ENCODE measurements at regions not wholly inside any gene's neighbourhood (a gene's known extent, or its start where the extent isn't known, plus 50 kb on each side); places are given as distances from the start of the nearest gene placed in this dataset.

DNA sequence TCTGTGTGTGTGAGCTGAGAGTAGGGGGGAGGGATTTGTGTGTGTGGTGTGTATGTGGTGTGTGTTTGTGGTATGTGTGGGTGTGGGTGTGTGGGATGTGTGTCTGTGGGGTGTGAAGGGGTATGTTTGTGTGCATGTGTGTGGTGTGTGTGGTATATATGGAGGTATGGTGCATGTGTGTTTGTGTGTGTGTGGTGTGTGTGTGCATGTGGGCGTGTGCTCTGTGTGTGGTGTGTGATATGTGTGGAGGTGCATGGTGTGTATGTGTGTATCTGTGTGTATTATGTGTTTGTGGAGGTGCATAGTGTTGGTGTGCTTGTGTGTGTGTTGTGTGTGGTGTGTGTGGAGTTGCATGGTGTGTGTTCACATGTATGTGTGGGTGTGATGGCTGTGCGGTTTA is 106.0 kb downstream of the CMPK2 start:
- no peak for DNase-seq

DNA sequence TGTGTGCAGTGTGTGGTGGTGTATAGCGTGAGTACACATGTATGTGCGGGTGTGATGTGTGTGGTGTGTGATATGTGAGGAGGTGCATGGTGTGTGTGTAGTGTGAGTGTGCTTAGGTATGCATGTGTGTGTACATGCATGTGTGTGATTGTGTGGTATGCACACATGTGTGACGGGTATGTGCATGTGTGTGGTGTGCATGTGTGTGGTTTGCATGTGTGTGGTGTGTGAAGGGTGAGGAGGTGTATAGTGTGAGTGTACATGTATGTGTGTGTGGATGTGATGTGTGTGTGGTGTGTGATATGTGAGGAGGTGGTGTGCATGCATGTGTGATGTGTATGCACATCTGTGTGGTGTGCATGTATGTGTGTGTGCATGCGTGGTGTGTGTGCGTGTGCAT is 105.6 kb downstream of the CMPK2 start:
- no peak for DNase-seq

DNA sequence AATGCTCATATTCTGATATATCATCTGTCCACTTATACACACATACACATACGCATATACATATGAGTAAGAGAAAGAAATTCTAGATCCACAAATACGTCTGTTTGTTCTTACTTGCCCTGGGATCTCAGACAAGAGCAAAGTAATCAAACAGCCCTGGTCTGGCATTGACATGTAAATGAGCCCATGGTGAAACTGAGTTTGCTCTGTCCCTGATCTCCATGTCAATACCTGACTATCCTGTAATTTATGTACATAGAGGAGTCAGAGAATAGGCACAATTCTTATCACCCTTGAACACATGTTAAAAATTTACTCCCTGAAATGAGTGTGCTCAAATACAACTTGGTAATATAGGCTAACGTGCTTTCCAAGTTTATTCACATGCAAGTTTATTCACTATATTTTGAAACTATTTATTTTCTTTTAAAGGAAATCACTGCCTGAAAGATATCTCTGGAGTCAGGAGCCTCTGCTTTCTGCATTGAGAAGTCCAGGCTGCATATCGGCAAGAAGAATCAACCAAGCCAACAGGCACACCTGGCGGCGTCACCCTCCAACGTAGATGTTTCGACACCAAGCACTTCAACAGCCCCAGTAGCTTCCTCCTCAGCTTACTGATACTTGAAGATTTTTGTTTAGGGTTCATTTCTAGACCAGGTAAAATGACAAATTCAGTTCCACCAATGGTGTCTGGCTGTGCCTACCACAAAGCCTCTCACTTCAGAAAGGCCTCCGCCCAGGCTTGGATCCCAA is 100.6 kb downstream of the CMPK2 start:
- DNase-seq, result no peak

DNA sequence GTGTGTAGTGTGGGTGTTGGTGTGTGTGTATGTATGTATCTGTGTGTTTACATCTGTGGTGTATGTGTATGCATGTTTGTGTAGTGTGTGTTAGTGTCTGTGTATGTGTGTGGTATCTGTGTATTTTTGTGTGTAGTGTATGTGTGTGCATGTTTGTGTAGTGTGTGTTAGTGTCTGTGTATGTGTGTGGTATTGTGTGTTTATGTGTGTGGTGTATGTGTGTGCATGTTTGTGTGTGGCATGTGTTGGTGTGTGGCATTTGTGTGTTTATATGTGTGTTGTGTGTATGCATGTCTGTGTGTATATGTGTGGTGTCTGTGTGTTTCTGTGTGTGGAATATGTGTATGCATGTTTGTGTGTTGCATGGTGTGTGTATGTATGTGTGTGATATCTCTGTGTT is 96.4 kb downstream of the CMPK2 start:
- no peak for DNase-seq

DNA sequence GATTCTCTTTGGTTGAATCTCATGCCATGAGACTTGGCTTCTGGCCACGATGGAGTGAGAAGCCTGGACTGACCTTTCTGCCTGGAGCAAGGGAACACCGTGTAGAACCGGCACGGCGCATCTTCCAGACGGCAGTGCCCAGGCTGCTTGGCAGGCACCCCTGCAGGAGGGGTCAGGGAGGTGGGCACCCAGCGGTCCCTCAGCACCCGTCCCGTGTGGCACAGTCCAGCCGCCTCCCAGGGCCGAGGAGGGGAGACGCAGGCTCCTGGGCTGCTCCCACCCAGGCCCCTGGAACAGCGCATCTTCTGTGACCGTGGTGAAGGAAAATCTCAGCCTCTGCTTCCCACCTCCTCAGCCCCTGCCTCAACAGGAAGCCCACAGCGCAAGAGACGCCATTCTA is 95.7 kb downstream of the CMPK2 start:
- DNase-seq, result no peak

DNA sequence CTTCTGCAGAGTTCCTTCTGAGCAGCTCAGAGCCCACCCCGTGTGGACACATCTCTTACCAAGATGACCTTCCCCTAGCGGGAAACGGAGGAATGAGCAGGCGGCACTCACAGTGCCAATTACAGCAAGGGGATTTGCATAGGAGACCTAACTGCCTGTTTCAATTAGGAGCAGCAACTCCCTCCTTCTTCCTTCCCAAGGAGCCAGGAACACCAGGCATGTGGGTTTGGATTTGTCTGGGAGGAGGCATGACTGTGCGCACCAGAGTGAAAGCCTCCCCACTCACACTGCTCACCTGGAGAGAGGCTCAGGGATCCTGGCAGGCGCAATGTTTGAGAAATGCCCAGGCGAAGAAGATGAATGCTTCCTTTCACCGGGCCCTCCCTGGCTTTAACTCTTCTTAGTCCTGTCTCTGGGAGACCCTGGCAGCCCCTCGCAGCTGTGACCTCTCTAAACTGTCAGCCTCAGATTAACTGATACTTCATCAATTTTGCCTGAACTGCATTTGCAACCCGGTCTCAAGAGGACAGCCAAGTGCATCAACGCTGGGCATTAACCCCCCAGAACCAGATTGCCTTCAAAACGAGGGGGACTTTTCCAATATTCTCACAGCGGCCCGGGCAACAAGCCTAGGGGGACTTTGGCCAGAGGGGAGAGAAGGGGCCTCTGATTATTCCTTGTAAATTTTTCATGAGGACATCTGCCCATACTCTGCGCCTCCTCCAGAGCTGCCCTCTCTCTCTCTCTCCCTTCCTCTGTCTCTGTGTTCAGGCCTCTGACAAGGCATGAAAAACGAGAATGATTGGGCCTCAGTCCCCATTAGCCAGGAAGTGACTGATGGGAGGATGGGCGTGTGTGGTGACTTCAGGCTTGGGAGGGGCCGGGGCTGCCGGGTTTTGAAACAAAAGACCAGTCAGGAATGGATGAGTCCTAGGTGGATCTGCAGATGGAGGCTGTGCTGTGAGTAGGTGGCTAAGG is 93.8 kb downstream of the CMPK2 start:
- peak in 1 of 2 experiments; percentile 14 for DNase-seq

DNA sequence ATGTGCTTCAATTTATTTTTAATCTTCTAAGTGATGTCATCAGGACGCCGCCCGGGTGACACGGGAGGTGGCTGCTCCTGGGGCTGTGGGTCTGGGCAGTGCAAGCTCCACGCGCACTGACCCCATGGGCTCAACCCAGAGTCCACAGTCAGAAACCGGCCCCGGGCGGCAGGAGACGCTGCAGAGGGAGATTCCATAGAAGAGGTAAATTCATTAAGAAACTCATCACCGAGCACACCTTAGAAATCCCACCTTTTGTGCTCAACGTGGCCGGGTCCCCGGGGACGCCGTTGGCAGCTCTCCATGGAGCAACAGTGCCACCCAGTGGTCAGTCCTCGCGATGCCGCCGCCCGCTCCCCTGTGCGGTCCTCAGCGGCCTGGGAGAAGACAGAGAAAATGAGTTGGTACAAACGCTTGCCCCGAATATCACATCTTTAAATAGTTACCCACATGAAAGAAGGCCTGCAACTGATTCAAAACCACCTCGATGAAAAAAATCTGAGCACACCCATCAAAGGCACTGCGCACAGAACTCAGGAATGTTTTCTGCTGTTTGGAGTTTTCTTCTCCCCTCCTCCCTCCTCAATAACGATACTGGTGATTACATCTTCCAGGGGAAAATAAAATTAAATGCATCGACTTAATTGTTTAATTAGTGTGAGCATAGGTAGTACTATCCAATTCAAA is 92.6 kb downstream of the CMPK2 start:
- DNase-seq, result peak; percentile 68 to 75

DNA sequence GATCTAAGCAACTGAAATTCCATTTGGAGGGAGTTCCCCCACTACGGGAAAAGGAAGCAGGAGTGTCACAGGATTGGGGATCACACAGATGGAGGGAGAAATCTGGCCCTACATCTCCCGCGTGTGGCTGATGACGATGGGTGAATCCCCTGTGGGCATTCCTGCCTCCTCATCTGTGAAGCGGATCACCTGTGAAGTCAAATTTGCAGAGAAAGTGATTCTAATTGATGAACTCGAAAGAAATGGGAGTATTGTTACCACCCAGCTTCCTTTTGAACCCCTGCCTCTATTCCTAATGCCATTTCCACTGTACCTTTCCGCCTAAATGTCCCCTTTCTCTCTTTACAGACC is 92.0 kb downstream of the CMPK2 start:
- DNase-seq, result no peak

DNA sequence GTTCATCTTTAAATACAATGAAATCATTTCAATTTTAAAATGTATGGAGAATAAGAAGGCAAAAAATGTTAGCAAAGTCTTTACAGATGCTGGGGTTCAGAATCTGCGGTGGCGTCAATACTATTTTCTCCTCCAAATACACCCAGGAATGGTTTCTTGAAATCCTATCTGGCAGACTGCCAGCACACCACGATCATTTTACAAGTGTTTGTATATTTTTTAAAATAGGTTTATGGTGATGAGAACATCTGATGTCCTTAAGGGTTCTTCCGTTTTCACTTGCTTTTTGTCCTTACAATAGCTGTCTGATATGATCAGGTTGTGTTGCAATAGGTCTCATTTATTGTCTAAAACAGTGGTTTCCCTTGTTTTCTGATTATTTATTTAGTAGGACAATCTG is 89.6 kb downstream of the CMPK2 start:
- DNase-seq, result no peak

DNA sequence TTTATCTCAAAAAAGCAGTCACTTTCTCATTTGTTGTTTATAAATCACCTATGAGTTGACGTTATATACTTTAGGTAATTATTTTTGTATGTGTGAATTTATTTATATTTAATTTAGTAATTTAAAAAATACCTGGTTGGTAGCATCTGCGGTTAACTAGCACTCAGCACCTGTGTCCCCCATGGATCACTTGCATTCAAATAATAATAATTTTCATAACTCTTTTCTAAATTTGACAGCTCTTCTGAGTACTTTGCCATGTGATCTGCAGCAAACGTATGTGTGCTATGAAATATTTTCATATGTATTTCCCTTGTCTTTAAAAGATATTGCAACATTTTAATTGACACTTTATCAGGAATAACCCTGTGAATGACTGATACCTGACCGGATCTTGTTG is 88.1 kb downstream of the CMPK2 start:
- no peak for DNase-seq

DNA sequence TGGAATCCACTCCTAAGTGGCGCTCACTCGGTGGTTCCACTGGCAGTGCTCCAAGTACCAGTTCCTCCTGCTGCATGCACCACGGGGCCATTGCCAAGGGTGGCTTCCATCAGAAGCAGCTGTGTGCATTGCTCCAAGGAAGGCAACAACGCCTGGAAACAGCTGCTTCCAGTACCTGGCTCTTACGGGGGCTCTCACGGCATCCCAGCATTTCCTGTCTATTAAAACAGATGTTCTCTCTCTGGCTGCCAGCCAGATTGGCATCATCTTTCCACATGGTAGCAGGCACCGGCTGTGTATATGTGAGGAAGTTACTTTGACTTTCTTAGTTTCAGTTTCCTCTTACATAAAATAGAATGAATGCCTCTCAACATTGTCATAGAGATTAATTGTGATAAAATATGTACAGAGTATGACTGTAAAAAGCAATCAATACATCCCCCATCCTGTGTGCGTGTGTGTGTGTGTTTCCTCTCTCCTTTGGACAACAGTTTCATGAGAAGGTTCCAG is 84.9 kb downstream of the CMPK2 start:
- DNase-seq, result peak; percentile 23 to 66

DNA sequence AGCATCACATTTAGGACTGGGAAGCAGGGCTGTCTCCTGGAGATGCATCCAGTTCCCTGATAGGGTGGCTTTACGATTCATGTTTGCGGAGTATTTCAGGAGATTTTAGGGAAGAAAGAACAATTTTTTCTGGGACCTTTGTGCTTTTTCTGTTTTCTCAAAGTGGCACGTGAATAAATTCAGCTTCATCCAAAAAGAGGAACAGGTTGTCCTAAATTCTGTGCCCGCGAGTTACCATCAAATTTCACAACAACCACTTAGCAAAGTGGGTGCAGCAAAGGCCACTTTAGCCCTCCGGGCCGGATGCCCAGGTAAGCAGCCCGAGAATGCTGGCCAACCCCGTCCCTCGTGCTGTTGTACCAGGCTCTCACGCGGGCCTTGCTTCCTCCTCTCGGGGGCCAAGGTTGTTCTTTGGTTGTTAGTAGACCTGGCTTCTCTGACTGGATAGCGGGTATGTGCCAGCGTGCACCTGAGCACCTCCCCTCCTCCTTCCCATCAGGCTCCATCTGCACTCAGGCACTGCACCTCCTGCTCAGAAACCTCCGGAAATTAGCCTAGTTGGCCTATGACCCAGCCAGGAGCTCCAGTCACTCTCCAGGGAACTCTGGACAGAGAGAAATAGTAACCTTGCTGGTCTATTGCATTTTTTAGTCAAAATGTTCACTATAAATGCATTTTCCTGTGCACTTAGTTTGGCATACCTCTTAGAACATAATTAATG is 83.0 kb downstream of the CMPK2 start:
- DNase-seq, result no peak

DNA sequence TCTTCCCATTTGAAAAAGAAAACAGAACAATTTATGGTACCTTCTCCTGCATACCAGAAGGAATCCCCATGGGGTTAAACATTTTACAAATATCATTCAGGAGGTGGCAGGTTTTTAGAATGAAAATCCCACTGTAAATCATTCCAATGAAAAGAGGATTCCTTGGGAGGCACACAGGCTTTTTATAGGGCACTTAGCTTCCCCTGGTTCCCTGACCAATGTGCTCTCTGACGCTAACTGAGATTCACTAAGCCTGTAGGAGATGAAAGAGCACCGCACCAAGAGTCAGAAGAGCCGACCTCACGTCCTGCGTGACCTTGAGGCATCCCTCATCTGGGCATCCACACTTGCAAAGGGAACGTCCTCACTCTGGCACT is 82.5 kb downstream of the CMPK2 start:
- DNase-seq, result no peak

DNA sequence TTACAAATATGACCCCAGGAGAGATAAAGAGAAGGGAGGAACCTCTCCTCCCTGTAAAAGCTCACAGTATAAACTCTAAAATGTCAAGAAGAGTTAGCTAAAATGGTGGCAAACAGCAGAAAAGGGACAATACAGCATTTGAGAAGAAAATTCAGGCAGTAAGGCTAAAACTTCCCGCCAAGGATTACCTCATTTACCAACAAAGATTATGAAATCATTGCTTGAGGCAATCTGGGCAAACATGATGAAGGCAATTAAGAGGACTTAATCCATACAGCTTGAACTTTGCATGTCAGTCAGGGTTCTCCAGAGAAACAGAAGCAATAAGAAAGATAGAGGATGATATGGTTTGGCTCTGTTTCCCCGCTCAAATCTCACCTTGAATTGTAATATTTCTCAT is 81.4 kb downstream of the CMPK2 start:
- DNase-seq, result no peak

DNA sequence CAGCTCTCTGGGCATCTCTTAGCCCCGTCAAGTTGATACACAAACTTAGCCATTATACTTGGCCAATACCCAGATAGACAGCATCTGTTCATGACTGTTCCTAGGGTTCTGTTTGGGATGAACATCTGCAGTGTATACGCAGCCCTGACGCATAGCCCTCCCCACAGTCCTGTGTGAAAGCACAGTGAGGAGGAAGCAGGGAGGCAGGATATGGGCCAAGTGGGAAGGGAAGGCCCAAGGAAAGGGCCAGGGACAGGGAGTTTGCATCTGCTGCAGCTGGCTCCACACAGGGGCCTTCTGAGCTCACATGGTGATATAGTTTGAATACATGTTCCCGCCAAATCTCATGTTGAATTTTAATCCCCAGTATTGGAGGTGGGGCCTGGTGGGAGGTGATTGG is 80.2 kb downstream of the CMPK2 start:
- DNase-seq, result no peak

DNA sequence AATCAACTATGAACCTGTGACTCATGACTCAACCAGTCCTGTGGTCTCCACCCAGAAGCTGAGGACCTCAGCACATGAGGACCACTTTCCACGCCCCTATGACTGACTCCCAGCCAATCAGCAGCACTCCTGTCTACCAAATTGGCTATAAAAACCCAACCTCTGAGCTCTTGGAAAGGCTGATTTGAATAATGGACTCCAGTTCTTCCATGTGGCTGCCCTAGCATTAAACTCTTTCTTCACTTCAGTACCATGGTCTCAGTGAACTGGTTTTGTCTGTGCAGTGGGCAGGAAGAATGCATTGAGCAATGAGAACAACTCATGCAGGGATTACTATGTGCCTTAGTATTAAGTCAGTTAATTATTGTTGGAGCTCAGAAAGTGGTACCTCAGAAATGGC is 78.3 kb downstream of the CMPK2 start:
- no peak for DNase-seq

DNA sequence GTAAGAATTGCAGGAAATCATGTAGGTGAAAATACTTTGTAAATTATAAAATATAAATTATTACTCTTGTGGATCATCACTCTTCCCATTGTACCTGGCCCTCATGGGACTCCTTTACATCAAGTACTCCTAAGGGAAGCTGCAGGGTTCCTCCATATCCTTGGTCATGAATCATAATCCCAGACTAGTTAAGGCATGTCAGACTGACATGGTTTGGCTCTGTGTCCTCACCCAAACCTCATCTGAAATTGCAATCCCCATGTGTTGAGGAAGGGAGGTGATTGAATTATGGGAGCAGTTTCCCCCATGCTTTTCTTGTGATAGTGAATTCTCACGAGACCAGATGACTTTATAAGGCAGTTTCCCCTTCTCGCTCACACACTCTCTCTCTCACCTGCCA is 77.1 kb downstream of the CMPK2 start:
- DNase-seq, result no peak

DNA sequence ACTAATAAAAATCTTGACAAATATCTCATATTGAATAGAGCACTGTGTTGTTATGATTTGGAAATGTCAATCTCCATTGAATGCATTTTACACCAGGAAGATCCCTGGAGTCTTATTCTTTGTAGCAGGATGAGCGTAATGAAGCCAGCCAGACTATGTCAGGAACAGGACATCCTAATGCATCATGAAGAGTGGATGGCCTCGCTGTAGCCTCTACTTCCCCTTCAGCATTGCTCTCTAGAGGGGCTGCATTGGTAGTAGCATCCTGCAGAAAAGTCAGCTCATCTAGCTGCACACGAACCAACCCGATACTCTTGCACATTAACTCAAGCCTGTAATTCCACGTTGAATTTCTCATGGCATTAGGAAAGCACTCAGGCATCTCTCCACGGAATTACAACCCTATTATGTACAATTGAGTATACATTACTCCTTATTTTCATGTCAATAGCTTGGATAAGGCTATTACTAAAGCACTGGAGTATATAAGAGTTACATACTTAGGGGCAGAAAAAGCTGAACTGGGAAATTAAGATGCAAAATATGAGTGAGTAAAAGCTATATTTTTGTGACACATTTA is 76.1 kb downstream of the CMPK2 start:
- DNase-seq, result no peak

DNA sequence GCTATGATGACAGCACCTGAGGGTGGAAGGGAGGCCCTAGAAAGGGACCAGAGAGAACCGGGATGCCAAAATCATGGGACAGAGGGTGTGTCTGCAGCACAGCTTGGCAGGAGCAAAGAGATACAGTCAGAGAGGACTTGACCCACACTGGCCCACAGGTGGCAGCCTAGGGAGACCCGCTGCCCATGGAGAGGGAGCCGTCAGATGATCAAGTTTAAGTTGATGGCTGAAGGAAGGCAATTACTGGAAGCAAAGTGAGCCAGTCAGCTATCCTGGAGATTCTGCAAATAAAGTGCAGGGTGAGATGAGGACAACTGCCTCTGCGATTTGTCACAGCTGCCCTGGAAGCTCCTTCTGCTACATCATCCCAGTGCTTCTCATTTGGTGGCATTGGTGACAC is 74.0 kb downstream of the CMPK2 start:
- no peak for DNase-seq

DNA sequence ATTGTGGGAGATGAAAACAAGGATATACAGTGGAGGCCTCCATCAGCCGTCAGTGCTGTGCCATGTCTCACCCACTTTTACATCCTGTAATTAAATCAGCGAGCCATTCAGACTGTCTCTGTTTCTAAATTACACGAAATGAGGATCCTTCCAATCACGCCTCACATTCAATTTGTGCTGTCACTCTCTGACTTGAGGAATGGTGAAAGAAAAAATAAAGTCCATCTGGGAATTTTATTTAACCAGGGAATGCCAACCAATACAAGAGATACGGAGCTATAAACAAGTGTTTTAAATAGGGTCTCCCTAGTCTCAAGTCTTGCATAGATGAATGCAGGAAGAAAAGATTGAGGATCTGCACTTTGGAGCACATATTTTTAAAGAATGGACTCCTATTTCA is 72.8 kb downstream of the CMPK2 start:
- DNase-seq, result no peak

DNA sequence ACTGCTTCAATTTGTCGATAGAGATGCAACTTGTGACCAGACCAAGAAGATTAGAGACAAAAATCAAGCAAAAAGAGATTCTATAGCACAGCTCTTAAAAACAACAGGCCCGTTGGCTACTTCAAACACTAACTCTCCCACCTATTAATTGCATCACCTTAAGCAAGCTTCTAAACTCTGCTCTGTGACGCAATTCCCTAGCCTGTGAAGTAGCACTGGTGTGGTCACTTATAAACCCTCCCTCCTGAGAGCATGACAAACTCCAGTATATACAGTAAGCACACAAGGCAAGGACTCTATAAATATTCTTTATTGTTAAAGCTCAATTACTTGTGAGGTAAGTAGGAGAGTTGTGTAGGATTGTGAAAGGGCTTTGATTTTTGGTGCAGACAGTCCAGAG is 72.3 kb downstream of the CMPK2 start:
- DNase-seq, result no peak

DNA sequence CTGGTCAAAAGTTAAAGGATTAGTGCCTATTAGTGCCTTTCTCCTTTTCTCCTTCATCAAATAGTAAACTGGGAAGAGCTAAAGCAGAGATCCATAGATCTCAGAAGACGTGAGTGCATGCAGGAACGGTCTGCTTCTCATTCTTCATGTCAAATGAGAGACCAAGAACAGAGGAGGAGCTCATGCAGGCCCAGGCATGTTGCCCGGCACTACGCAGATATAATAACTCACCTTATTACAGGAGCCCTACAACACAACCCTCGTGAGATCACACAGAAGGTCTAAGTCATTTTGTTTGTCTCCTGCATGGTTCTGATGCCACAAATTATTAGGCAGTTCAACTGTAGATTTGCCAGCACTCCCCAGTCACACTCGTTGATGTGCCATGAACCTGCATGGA is 71.8 kb downstream of the CMPK2 start:
- DNase-seq, result no peak

DNA sequence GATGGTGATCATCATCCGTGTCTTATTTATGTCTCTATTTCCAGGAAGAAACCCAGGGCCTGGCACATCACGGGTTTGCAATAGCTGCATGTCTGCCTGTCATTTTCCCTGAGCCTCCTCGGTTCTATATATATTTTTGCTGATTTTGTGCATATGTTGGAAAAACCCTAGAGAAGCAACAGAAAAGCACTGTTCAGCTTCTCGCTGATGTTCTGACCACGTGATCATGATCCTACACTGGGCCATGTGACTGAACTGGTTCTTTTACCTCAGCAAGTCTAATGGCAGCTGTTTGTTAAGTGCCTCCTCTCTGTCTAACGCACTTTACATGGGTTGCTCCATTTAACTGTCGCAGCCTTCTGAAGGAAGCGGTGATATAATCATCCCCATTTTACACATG is 71.3 kb downstream of the CMPK2 start:
- no peak for DNase-seq

Data from NCI-H2081 (cell line).